LNCaP clone FGC (cell line): ENCODE measurements at regions not wholly inside any gene's neighbourhood (a gene's known extent, or its start where the extent isn't known, plus 50 kb on each side); places are given as distances from the start of the nearest gene placed in this dataset.
"Not testable (repeated sequence)": the region's sequence is repeated elsewhere in the genome, so short reads cannot be mapped to it uniquely, and the experiment has no call there.

Source experiments
- DNase-seq: peaks from one replicate; pipeline ENCODE4 v3.0.0-alpha.2; 2011; ENCODE audit warnings: low read depth
- H3K4me3 ChIP-seq: 2 replicates; pipeline ENCODE4 v1.5.1; 2011; ENCODE audit warnings: mild to moderate bottlenecking, low read depth, low read length, control low read depth
- TF ChIP-seq, protein P1 (sequence below): IDR thresholded peaks from 2 replicates; pipeline ENCODE4 v1.5.1; 2012; ENCODE audit warnings: mild to moderate bottlenecking; ENCODE audit not compliant: control insufficient read depth, insufficient read depth; ENCODE audit errors: extremely low read depth

GRCh38 chr18:34942276-34942675 lies 98.9 kb upstream of the MAPRE2 start:
- TF ChIP-seq, protein P1, sequence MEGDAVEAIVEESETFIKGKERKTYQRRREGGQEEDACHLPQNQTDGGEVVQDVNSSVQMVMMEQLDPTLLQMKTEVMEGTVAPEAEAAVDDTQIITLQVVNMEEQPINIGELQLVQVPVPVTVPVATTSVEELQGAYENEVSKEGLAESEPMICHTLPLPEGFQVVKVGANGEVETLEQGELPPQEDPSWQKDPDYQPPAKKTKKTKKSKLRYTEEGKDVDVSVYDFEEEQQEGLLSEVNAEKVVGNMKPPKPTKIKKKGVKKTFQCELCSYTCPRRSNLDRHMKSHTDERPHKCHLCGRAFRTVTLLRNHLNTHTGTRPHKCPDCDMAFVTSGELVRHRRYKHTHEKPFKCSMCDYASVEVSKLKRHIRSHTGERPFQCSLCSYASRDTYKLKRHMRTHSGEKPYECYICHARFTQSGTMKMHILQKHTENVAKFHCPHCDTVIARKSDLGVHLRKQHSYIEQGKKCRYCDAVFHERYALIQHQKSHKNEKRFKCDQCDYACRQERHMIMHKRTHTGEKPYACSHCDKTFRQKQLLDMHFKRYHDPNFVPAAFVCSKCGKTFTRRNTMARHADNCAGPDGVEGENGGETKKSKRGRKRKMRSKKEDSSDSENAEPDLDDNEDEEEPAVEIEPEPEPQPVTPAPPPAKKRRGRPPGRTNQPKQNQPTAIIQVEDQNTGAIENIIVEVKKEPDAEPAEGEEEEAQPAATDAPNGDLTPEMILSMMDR = no peak
- DNase-seq = no peak

GRCh38 chr18:34942975-34943374 lies 98.2 kb upstream of the MAPRE2 start:
- DNase-seq = no peak
- no peak overlapping the region for H3K4me3 ChIP-seq
- TF ChIP-seq, protein P1 = no peak

More at GRCh38 chr18:34942276-34942675, 98.9 kb upstream of the MAPRE2 start:
- H3K4me3 ChIP-seq = no peak overlapping the region

DNA sequence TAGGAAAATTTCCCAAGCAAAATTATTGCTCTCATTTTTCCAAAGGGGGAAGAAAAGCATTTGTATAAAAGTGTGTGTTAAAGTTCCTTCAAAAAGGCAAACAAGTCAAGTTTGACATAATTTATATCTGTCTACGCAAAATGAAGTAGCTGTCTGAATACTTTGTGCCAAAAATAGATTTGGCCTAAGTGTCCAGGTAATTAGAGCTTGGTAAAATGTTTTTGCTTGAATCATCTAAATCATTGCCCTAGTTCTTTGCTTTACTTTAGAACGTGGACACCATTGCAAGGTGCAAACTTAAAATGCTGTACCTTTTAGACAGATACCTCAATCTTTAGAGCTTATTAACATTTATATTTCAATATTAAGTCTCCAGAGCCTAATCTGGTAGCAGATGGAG lies 97.6 kb upstream of the MAPRE2 start:
- TF ChIP-seq, protein P1 = no peak

DNA sequence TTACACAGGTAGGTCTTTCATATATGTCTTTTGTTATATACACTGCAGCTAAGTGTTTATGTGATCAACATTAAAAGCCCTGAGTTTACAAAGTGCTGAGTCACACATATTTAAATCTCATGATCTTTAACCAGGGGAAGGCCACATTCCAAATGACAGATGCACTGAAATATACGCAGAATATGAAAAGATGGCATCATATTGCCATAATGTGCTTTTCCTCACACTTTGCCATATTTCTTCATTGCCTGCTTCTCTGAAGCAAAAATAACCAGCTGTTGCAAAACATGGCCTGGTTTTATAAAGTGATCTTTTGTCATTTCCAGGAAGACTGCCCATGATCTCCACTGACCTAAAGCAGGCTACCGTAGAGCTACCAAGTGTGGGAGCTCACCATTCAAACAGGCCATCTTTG lies 93.5 kb upstream of the MAPRE2 start:
- H3K4me3 ChIP-seq = no peak overlapping the region
- no peak for DNase-seq
- TF ChIP-seq, protein P1 = no peak

More for the DNA sequence above, 97.6 kb upstream of the MAPRE2 start:
- DNase-seq = no peak
- no peak overlapping the region for H3K4me3 ChIP-seq

- no peak overlapping the region for H3K4me3 ChIP-seq
- DNase-seq = peak; percentile 46
- TF ChIP-seq, protein P1 = no peak
Measured at GRCh38 chr18:34951625-34952379, 89.4 kb upstream of the MAPRE2 start.

GRCh38 chr18:34953212-34953611 lies 88.0 kb upstream of the MAPRE2 start:
- TF ChIP-seq, protein P1 = no peak
- H3K4me3 ChIP-seq = no peak overlapping the region
- no peak for DNase-seq

GRCh38 chr18:34955494-34955893 lies 85.7 kb upstream of the MAPRE2 start:
- not testable (repeated sequence) for H3K4me3 ChIP-seq, DNase-seq
